HFFc6 (cell line): ENCODE measurements at regions not wholly inside any gene's neighbourhood (a gene's known extent, or its start where the extent isn't known, plus 50 kb on each side); places are given as distances from the start of the nearest gene placed in this dataset.

ENCODE experiments used
- DNase-seq: peaks from one replicate; pipeline ENCODE4 v3.0.0-alpha.2; 2018
- H3K27ac Mint-ChIP-seq: 2 replicates; pipeline ENCODE4 v1.8.0; 2020; ENCODE audit warnings: mild to moderate bottlenecking, mixed read lengths
- H3K27me3 Mint-ChIP-seq: 2 replicates; pipeline ENCODE4 v1.8.0; 2021; ENCODE audit warnings: mild to moderate bottlenecking, moderate library complexity, mixed read lengths; ENCODE audit not compliant: insufficient read depth
- H3K36me3 Mint-ChIP-seq: 2 replicates; pipeline ENCODE4 v1.8.0; 2021; ENCODE audit warnings: low read depth, mixed read lengths
- H3K4me1 Mint-ChIP-seq: 2 replicates; pipeline ENCODE4 v1.8.0; 2020; ENCODE audit warnings: low read depth, mixed read lengths
- H3K4me3 Mint-ChIP-seq: 2 replicates; pipeline ENCODE4 v1.8.0; 2020; ENCODE audit warnings: mild to moderate bottlenecking, moderate library complexity, mixed read lengths
- H3K9me3 Mint-ChIP-seq: 2 replicates; pipeline ENCODE4 v1.8.0; 2020; ENCODE audit warnings: mild to moderate bottlenecking, mixed read lengths
- TF ChIP-seq, protein P1 (sequence below): fragments of 200-600 bp; sonication (generic); IDR thresholded peaks from 2 replicates; pipeline ENCODE4 v1.5.0; 2021; ENCODE audit warnings: antibody characterized with exemption, mild to moderate bottlenecking

DNA sequence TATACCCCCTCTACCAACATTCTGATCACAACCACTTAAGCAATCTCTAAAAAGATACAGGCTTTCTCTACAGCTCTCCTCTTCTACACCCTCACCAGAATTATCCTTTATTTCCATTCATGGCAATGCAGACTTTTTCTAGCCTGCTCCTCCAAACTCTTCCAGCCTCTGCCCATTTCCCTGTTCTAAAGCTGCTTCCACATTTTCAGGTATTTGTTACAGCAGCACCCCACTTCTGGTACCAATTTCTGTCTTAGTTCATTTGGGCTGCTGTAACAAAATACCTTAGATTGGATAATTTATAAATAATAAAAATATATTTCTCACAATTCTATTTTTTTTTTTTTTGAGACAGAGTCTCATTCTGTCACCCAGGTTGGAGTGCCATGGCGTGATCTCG is 53.0 kb upstream of the DNAH5 start:
- Mint-ChIP-seq H3K36me3 (peaks cover 30% of the 10 kb centered on the region), H3K27me3 (peaks cover 2% of the 10 kb centered on the region; the same call in 1 of the 2 replicates), H3K4me3 (no peak overlapping the region), H3K9me3 (peaks cover 8% of the 10 kb centered on the region), H3K27ac (no peak overlapping the region), H3K4me1 (peaks cover 15% of the 10 kb centered on the region; the same call in 1 of the 2 replicates)
- no peak for DNase-seq
- TF ChIP-seq, protein P1, sequence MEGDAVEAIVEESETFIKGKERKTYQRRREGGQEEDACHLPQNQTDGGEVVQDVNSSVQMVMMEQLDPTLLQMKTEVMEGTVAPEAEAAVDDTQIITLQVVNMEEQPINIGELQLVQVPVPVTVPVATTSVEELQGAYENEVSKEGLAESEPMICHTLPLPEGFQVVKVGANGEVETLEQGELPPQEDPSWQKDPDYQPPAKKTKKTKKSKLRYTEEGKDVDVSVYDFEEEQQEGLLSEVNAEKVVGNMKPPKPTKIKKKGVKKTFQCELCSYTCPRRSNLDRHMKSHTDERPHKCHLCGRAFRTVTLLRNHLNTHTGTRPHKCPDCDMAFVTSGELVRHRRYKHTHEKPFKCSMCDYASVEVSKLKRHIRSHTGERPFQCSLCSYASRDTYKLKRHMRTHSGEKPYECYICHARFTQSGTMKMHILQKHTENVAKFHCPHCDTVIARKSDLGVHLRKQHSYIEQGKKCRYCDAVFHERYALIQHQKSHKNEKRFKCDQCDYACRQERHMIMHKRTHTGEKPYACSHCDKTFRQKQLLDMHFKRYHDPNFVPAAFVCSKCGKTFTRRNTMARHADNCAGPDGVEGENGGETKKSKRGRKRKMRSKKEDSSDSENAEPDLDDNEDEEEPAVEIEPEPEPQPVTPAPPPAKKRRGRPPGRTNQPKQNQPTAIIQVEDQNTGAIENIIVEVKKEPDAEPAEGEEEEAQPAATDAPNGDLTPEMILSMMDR, result no peak

- peak; percentile 39 for DNase-seq
Measured at GRCh38 chr5:13994621-13995253, 50.2 kb upstream of the DNAH5 start.

More at GRCh38 chr5:13994621-13995253, 50.2 kb upstream of the DNAH5 start:
- Mint-ChIP-seq H3K27me3 (peaks cover 2% of the 10 kb centered on the region; the same call in 1 of the 2 replicates), H3K27ac (peak overlapping the region; percentile 66; the same call in 1 of the 2 replicates), H3K4me3 (peak overlapping the region; percentile 1; the same call in 1 of the 2 replicates), H3K4me1 (peaks cover 32% of the 10 kb centered on the region), H3K36me3 (peaks cover 22% of the 10 kb centered on the region), H3K9me3 (peaks cover 8% of the 10 kb centered on the region)
- TF ChIP-seq, protein P1, result no peak
